ENCODE measurements at regions not wholly inside any gene's neighbourhood (a gene's known extent, or its start where the extent isn't known, plus 50 kb on each side); places are given as distances from the start of the nearest gene placed in this dataset.

DNA sequence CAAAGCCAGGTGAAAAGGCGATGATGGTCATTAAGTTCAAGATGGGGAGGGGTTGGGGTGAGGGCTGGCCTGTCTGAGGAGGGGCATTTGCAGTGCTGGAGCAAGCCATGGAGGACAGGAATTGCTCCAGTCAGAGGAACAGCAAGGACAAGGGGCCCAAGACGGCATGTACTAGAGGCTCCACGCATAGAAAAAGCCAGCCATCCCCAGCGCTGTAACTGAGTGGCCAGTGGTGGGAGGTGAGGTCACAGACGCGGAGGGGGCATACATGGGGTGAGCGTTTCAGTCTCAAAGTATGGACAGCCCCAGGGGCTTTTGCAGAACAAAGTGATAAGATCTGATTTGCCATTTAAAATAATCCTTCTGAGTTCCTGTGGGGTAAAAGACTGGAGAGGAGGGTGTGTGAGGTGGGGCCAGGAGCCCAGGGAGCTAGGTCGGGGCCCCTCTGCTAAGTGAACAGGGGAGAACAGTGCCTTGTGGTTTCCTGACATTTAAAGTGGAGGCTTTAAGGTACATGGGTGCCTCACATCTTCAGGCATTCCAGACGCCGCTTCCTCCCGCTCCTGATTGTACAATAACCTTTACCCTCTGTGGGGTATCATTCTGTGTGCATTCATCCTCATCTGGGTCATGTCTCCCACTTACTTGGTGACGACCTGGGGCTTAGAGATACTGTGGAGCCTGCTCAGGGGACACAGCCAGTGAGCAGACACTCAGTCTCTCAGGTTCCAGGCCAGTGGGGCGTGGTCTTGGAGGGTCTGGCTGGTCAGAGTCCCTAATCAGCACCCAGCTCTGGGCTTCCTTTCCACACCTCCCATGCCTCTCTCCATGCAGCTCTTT, 105.6 kb upstream of the GPR26 start:
- TF ChIP-seq, protein P1, sequence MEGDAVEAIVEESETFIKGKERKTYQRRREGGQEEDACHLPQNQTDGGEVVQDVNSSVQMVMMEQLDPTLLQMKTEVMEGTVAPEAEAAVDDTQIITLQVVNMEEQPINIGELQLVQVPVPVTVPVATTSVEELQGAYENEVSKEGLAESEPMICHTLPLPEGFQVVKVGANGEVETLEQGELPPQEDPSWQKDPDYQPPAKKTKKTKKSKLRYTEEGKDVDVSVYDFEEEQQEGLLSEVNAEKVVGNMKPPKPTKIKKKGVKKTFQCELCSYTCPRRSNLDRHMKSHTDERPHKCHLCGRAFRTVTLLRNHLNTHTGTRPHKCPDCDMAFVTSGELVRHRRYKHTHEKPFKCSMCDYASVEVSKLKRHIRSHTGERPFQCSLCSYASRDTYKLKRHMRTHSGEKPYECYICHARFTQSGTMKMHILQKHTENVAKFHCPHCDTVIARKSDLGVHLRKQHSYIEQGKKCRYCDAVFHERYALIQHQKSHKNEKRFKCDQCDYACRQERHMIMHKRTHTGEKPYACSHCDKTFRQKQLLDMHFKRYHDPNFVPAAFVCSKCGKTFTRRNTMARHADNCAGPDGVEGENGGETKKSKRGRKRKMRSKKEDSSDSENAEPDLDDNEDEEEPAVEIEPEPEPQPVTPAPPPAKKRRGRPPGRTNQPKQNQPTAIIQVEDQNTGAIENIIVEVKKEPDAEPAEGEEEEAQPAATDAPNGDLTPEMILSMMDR (IDR thresholded peaks at IDR 0.05): no peak
- TF ChIP-seq POLR2A (IDR thresholded peaks at IDR 0.05): no peak

Data from lower leg skin (tissue), 3 donors.